Pancreas (tissue), 10 donors: ENCODE measurements at regions not wholly inside any gene's neighbourhood (a gene's known extent, or its start where the extent isn't known, plus 50 kb on each side); places are given as distances from the start of the nearest gene placed in this dataset.

Experiments used
- ATAC-seq, 4 donors: fragments of 200-7000 bp; cut with Tn5 transposase; one replicate each; pipeline versions ENCODE4 v1.8.0 to v1.9.1; 2020; ENCODE audit warnings: mild to moderate bottlenecking in 4 of 4, moderate library complexity in 4 of 4
- DNase-seq, 6 donors: peaks; one replicate each; pipeline ENCODE4 v3.0.0-alpha.2; 2020
- FAIRE-seq: peaks from 2 replicates; lab custom pipeline; 2012; peaks lifted over from hg19 to GRCh38; lab: Jason Lieb, UNC
- H3K27ac ChIP-seq, 4 donors: fragments of 200-600 bp; sonication (generic); 1 replicate in 3 of 4; 2 replicates in 1 of 4; pipeline versions ENCODE4 v1.5.0 to v1.8.0; 2020
- H3K27me3 ChIP-seq, 4 donors: fragments of 200-600 bp; one replicate each; pipeline ENCODE4 v1.8.0; 2021
- H3K36me3 ChIP-seq, 3 donors: fragments of 200-600 bp; sonication (generic) in 1 of 3; one replicate each; pipeline versions ENCODE4 v1.5.0 to v1.8.0; 2020 to 2021
- H3K4me1 ChIP-seq, 3 donors: fragments of 200-600 bp; one replicate each; pipeline ENCODE4 v1.8.0; 2021
- H3K4me3 ChIP-seq, 4 donors: fragments of 200-600 bp; sonication (generic) in 2 of 4; one replicate each; pipeline versions ENCODE4 v1.5.0 to v1.8.0; 2020 to 2021
- H3K9me3 ChIP-seq, 4 donors: fragments of 200-600 bp; one replicate each; pipeline ENCODE4 v1.8.0; 2021
- CTCF ChIP-seq, 4 donors: fragments of 200-600 bp; sonication (generic) in 3 of 4; IDR thresholded peaks; one replicate each; pipeline versions ENCODE4 v1.5.0 to v1.8.0; 2021; ENCODE audit warnings: antibody characterized with exemption in 4 of 4
- WGBS, 2 donors: extraction: QIAGEN DNeasy Blood & Tissue Kit; methylation state at CpG; one replicate each; pipeline ENCODE4 v1.1.7; 2013; 5-methylcytosine and 5-hydroxymethylcytosine counted together
- intact Hi-C, 3 donors: fragments of 100-400 bp; cut with DNase I; formaldehyde crosslinking; loops; one replicate each; pipeline versions ENCODE4 v1.11.1 to v1.14.2; 2022
- donor health status: healthy with polysubstance abuse.
- donor health status: DM: no; HTN: no; CAD: no; lungs with moderate emphysema.
- donor health status: DM: no; HTN: no; CAD: no.
- donor health status: control.
- donor health status: control.
- donor health status: Bipolar disorder and iron deficiency.
- donor health status: DM: yes; HTN: yes; CAD: no.
- donor health status: DM: no; HTN: no; CAD: no.
- donor health status: DM: no; HTN: no; CAD: no.
- donor health status: DM: yes; HTN: yes; CAD: no.

DNA sequence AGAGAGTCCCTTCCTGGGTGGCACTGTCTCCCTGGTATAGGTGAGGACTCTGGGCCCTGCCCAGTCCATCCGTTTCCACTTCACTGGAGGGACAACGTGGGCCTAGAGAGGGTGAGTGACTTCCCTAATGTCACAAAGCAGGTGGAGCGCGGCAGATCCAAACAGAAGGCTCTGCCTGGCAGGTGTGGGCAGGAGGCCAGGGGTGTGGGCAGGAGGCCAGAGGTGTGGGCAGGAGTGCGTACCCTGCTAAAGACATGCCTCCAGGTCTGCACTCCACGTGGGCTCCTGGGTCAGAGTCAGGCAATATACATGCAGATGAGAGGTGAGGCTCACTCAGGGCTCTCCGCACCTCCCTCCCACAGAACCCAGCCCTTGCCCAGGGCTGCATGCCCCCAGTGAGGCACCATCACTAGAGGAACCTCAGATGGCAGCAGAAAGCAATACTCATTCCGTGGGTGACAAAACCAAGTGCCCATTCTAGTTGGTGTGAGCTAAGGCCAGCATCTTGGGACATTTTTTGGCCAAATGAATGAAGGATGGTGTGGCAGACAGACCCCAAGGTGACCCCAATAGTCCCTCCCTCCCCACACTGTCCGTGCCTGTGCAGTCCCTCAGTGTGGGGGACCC, 271.6 kb upstream of the RTL1 start:
- Histone ChIP-seq H3K27ac (no peak overlapping the region), H3K36me3 (no peaks in the 10 kb centered on the region), H3K27me3 (no peaks in the 10 kb centered on the region), H3K4me1 (no peaks in the 10 kb centered on the region), H3K4me3 (no peak overlapping the region), H3K9me3 (no peaks in the 10 kb centered on the region)
- WGBS, 2 donors: 62 to 68% methylated on average over 9 of the region's 9 CpGs
- no peak for TF ChIP-seq CTCF (IDR thresholded peaks at IDR 0.05)
- no peak for DNase-seq
- no peak for FAIRE-seq
- ATAC-seq: peak in 2 of 4 donors; percentile 52 to 62
- intact Hi-C loops: no loop called here

DNA sequence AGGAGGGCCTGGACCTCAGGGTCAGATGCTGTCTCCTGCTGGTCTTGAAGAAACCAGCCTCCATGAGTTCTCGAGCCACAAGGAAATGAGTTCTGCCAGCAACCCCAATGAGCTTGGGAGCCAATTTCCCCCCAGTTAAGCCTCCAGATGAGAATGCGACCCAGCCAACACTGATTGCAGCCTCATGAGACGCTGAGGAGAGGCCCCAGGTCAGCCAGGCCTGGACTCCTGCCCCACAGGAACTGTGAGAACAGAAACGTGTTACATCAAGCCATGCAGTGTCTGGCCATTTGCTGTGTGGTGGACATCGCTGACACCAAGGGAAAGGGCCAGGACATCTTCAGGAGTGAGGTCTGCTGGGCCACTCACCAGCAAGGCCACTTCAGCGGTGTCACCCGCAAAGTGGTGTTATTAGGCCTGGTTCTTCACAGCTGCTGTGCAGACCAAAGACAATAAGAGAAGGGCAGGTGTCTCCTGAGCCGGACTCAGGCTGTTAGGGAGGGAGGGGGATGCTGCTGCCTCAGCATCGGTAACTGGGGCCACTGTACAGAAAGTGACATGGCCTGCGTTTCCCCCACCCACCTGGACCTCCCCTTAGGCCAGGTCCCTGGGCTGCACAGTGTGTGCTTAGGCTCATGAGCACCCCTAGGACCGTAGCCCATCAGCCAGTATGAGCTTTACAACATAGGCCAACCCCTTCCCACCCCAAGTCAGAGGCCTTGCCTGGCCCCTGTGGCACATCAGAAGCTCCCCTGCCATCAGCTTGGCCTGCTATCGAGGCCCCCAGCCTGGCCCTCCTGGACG, 272.4 kb upstream of the RTL1 start:
- Histone ChIP-seq H3K4me3 (no peak overlapping the region), H3K27me3 (no peaks in the 10 kb centered on the region), H3K27ac (no peak overlapping the region), H3K36me3 (no peaks in the 10 kb centered on the region), H3K4me1 (no peaks in the 10 kb centered on the region), H3K9me3 (no peaks in the 10 kb centered on the region)
- FAIRE-seq: no peak
- no peak for ATAC-seq
- WGBS, 2 donors: 87 to 88% methylated on average over 13 of the region's 13 CpGs
- intact Hi-C loops: no loop called here
- no peak for TF ChIP-seq CTCF (IDR thresholded peaks at IDR 0.05)
- no peak for DNase-seq

DNA sequence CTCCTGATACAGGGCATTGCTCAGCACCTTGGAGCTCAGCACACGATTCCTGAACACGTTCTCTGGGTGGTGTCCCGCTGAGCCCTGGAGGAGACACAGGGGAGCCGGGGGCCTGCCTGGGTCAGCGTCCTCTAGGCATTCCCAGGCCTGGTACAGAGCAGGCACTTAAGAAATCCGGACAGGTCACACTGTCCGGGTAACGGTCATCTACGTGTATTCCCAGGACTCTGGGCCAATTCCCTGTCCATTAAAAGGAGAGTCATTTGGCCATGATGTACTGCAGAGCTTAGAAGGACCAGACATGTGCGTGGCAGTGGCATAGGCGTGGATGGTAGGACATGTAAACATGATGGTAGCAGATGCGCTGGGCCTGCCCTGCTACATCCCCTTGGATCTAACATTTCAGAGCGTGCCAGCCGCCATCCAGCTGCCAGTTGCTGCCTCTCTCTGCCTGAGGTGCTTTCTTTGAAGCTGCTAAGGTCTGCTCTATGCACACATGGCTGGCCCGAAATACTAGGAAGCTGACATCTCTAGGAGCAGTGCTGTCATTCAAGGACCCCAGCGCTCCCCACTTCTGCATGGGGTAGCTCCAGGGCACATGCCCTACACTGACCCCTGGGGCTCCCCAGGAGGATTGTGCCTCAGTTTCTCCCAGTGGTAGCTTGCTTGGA, 273.1 kb upstream of the RTL1 start:
- no peak for TF ChIP-seq CTCF (IDR thresholded peaks at IDR 0.05)
- no peaks in the 10 kb centered on the region for H3K36me3 ChIP-seq
- no peak for FAIRE-seq
- ATAC-seq: no peak
- DNase-seq: no peak
- H3K27ac ChIP-seq: no peak overlapping the region
- no peaks in the 10 kb centered on the region for H3K9me3 ChIP-seq
- 76 to 77% methylated on average over 16 of the region's 16 CpGs for WGBS, 2 donors
- intact Hi-C loops: no loop called here
- H3K4me3 ChIP-seq: no peak overlapping the region
- H3K4me1 ChIP-seq: no peaks in the 10 kb centered on the region
- no peaks in the 10 kb centered on the region for H3K27me3 ChIP-seq

DNA sequence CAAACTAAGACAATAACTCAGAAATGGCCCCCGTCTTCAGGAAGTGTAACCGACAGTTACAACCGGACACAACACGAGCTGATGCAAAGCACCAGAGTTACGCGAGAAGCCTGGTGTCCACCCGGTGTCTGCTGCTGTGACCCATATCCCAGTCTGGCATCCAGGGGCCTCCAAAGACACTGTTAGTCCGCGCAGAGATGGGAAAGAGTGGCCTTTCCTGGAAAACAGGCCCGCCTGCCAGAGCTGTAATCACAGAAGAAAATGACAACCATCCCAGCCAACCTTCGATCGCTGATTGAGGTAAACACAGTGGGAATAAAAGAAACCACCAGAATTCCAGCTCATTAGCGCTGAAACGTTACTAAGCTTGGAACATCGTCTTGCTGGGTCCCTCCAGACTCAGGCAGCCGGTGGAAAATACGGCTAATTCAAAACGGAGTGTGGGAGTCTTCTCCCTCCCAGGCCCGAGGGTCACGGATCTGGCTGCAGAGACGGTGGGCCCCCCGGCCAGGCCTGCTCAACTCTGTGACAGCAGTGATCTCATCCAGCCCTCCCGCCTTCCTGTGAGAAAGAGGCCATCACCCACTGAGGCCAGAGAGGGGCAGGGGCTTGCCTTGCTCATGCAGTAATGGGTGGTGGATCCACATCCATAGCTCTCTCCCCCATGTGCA, 273.9 kb upstream of the RTL1 start:
- ATAC-seq (no peak), DNase-seq (no peak), FAIRE-seq (no peak)
- Histone ChIP-seq H3K27ac (no peak overlapping the region), H3K27me3 (no peaks in the 10 kb centered on the region), H3K4me1 (no peaks in the 10 kb centered on the region), H3K9me3 (no peaks in the 10 kb centered on the region), H3K4me3 (no peak overlapping the region), H3K36me3 (no peaks in the 10 kb centered on the region)
- 77 to 83% methylated on average over 23 of the region's 23 CpGs for WGBS, 2 donors
- TF ChIP-seq CTCF (IDR thresholded peaks at IDR 0.05): no peak
- intact Hi-C loops: no loop called here
